Mesothelial cell of epicardium (in vitro differentiated cells): ENCODE measurements at regions not wholly inside any gene's neighbourhood (a gene's known extent, or its start where the extent isn't known, plus 50 kb on each side); places are given as distances from the start of the nearest gene placed in this dataset.
A peak's percentile ranks its signal among the peaks of the same experiment; 100 is the strongest.

Experiments
- DNase-seq, 2 experiments: peaks; one replicate each; pipeline ENCODE4 v3.0.0; 2021; ENCODE audit warnings: low spot score in 2 of 2; ENCODE audit not compliant: unreplicated experiment in 2 of 2
- H3K27ac Mint-ChIP-seq: 2 replicates; pipeline ENCODE4 v1.8.0; 2021; ENCODE audit warnings: mixed read lengths
- H3K27me3 Mint-ChIP-seq: 2 replicates; pipeline ENCODE4 v1.8.0; 2021; ENCODE audit warnings: low read depth, mixed read lengths
- H3K36me3 Mint-ChIP-seq: 2 replicates; pipeline ENCODE4 v1.8.0; 2021; ENCODE audit warnings: mixed read lengths
- H3K4me1 Mint-ChIP-seq: 2 replicates; pipeline ENCODE4 v1.8.0; 2021; ENCODE audit warnings: mixed read lengths
- H3K4me3 Mint-ChIP-seq: 2 replicates; pipeline ENCODE4 v1.8.0; 2021; ENCODE audit warnings: mild to moderate bottlenecking, moderate library complexity, mixed read lengths
- H3K9me3 Mint-ChIP-seq: 2 replicates; pipeline ENCODE4 v1.8.0; 2021; ENCODE audit warnings: mixed read lengths
- TF ChIP-seq, protein P1 (sequence below): fragments of 200-600 bp; sonication (generic); IDR thresholded peaks from one replicate; pipeline ENCODE4 v1.5.0; 2021; ENCODE audit warnings: antibody characterized with exemption; ENCODE audit not compliant: unreplicated experiment

DNA sequence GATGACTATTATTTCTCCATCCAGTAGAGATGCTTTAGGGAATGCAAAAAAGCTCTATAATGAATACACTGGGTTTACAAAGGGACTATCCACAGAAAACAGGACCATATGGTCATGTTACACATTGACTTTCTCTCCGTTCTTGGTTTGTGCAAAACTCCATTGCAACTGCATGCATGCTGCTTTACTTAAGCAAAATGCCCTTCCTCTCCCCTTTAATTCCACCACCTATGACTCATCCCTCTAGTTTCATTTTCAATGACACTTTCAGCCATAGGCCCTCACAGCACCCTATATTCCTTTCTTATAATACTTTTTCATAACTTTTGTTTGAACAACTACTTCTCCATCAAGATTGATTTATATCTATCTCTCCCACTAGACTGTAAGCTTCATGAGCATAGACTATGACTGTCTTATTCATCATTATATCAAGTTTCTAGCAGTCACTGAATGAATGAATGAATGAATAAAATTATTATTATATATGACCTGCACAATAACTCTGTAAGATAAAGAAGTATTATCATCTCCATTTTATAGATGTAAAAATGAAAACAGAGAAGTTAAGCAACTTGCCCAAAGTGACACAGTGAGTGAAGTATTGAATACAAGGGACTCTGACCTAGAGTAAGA, 248.9 kb downstream of the PLPP3 start:
- Mint-ChIP-seq H3K27me3 (no peaks in the 10 kb centered on the region), H3K9me3 (no peaks in the 10 kb centered on the region), H3K36me3 (no peaks in the 10 kb centered on the region), H3K4me3 (no peak overlapping the region), H3K27ac (no peak overlapping the region), H3K4me1 (peaks cover 25% of the 10 kb centered on the region)
- TF ChIP-seq, protein P1, sequence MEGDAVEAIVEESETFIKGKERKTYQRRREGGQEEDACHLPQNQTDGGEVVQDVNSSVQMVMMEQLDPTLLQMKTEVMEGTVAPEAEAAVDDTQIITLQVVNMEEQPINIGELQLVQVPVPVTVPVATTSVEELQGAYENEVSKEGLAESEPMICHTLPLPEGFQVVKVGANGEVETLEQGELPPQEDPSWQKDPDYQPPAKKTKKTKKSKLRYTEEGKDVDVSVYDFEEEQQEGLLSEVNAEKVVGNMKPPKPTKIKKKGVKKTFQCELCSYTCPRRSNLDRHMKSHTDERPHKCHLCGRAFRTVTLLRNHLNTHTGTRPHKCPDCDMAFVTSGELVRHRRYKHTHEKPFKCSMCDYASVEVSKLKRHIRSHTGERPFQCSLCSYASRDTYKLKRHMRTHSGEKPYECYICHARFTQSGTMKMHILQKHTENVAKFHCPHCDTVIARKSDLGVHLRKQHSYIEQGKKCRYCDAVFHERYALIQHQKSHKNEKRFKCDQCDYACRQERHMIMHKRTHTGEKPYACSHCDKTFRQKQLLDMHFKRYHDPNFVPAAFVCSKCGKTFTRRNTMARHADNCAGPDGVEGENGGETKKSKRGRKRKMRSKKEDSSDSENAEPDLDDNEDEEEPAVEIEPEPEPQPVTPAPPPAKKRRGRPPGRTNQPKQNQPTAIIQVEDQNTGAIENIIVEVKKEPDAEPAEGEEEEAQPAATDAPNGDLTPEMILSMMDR, result no peak
- no peak for DNase-seq

DNA sequence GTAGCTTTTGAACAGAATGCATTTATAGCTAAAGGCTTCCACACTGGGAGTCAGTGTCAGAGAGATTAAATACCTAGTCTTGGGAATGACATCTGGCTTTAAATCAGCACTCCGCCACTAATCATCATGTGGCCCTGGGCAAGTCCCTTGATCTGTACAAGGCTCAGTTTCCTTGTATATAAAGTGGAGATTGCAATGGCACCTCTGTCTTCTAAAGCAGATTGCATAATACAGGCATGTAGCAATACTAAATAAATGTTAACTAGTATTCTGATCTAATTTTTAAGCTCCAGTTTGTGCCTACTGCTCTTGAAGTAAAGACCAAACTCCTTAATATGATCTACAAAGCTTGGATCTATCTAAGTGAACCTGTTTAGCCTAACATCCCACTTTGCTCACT, 249.4 kb downstream of the PLPP3 start:
- Mint-ChIP-seq H3K4me3 (no peak overlapping the region), H3K27ac (no peak overlapping the region), H3K36me3 (no peaks in the 10 kb centered on the region), H3K4me1 (peaks cover 25% of the 10 kb centered on the region), H3K9me3 (no peaks in the 10 kb centered on the region), H3K27me3 (no peaks in the 10 kb centered on the region)
- TF ChIP-seq, protein P1, result no peak
- DNase-seq, result no peak

DNA sequence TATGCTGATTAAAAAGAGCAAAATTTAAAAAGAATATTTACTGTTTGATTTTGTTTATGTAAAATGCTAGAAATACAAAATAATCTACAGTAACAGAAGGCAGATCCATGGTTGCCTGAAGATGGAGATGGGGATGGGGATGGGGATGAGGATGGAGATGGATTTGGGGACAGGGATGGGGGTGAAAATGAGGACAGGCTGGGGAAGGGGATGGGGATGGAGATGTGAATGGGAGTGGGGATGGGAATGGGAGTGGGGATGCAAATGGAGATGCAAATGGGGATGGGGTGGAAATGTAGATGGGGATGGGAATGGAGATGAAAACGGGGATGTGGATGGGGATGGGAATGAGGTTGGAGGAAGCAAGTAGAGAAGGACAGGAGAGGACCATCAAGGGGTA, 252.2 kb downstream of the PLPP3 start:
- H3K36me3 Mint-ChIP-seq, result no peaks in the 10 kb centered on the region
- H3K27ac Mint-ChIP-seq, result no peak overlapping the region
- DNase-seq, result no peak
- no peak overlapping the region for H3K4me3 Mint-ChIP-seq
- TF ChIP-seq, protein P1, result no peak
- no peaks in the 10 kb centered on the region for H3K27me3 Mint-ChIP-seq
- H3K9me3 Mint-ChIP-seq, result no peaks in the 10 kb centered on the region
- H3K4me1 Mint-ChIP-seq, result peaks cover 24% of the 10 kb centered on the region

DNA sequence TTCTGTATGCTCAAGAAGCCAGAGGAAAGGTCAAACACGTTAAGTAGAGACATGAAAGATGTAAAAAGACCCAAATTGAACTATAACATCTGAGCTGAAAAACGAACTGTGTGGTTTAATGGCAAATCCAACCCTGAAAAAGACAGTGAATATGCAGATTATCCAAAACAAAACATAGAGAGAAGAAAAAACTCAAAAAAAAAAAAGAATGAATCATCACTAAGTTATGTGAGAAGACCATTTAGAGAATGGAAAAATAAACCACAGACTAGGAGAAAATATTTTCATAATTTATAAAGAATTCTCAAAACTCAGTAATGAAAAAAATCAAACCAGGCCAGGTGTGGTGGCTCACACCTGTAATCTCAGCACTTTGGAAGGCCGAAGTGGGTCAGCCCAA, 253.3 kb downstream of the PLPP3 start:
- Mint-ChIP-seq H3K27me3 (no peaks in the 10 kb centered on the region), H3K4me3 (no peak overlapping the region), H3K9me3 (no peaks in the 10 kb centered on the region), H3K36me3 (no peaks in the 10 kb centered on the region), H3K27ac (peak overlapping the region; percentile 3), H3K4me1 (peaks cover 13% of the 10 kb centered on the region)
- DNase-seq, result no peak
- TF ChIP-seq, protein P1, result no peak

DNA sequence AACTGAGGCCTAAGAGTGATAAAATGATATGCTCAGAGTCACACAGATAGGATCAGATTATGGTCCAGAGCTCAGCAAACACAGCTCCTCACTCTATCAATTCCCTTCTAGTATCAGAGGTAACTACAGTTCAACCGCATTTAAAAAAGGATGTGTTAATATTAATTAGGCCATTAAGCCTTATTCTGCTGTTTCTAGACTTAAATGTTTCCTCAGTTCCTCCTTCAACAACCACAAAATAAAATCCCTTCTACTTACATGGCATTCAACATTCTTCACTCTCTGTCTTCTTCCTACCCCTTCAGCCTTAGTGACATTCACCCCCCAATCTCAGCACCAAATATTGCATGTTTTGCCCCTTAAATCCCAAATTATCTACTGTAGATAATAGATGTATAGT, 254.9 kb downstream of the PLPP3 start:
- H3K9me3 Mint-ChIP-seq, result no peaks in the 10 kb centered on the region
- no peak overlapping the region for H3K27ac Mint-ChIP-seq
- no peak for DNase-seq
- H3K36me3 Mint-ChIP-seq, result no peaks in the 10 kb centered on the region
- TF ChIP-seq, protein P1, result no peak
- H3K4me3 Mint-ChIP-seq, result no peak overlapping the region
- no peaks in the 10 kb centered on the region for H3K27me3 Mint-ChIP-seq
- H3K4me1 Mint-ChIP-seq, result peaks cover 14% of the 10 kb centered on the region

DNA sequence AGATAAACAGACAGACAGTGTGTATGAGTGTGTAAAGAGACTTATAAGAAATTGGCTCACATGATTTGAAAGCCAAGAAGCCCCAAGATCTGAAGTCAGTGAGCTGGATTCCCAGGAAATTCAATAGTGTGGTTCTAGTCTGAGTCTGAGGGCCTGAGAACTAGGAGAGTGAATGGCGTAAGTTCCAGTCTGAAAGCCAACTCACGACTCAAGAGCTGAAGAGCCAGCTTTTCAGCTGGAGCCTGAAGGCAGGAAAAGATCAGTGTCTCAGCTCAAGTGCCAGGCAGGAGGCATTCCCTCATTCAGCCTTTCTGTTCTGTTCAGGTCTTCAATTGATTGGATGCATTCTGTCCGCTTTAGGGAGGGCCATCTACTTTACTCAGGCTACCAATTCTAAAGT, 257.2 kb downstream of the PLPP3 start:
- H3K27ac Mint-ChIP-seq, result no peak overlapping the region
- no peaks in the 10 kb centered on the region for H3K27me3 Mint-ChIP-seq
- no peak overlapping the region for H3K4me3 Mint-ChIP-seq
- no peak for DNase-seq
- no peaks in the 10 kb centered on the region for H3K9me3 Mint-ChIP-seq
- TF ChIP-seq, protein P1, result no peak
- H3K36me3 Mint-ChIP-seq, result no peaks in the 10 kb centered on the region
- peaks cover 14% of the 10 kb centered on the region for H3K4me1 Mint-ChIP-seq
